Adrenal gland (tissue), 9 donors: ENCODE measurements at regions not wholly inside any gene's neighbourhood (a gene's known extent, or its start where the extent isn't known, plus 50 kb on each side); places are given as distances from the start of the nearest gene placed in this dataset.

Experiments
- DNase-seq, 7 donors: peaks; one replicate each; pipeline ENCODE4 v3.0.0-alpha.2; 2019 to 2020
- H3K27ac ChIP-seq, 5 donors: fragments of 200-600 bp; sonication (generic) in 4 of 5; 1 replicate in 3 of 5; 2 replicates in 2 of 5; pipeline versions ENCODE4 v1.5.1 to v1.8.0; 2016 to 2020; ENCODE audit warnings: mild to moderate bottlenecking in 1 of 5
- H3K27me3 ChIP-seq: fragments of 200-600 bp; 2 replicates; pipeline ENCODE4 v1.8.0; 2021
- H3K36me3 ChIP-seq, 2 donors: fragments of 200-600 bp; replicated peaks in 1 of 2; 1 replicate in 1 of 2; 2 replicates in 1 of 2; pipeline versions ENCODE4 v1.5.1 to v1.8.0; 2018 to 2022
- H3K4me1 ChIP-seq, 2 donors: fragments of 200-600 bp; replicated peaks in 1 of 2; 1 replicate in 1 of 2; 2 replicates in 1 of 2; pipeline versions ENCODE4 v1.5.1 to v1.8.0; 2018 to 2021
- H3K4me3 ChIP-seq, 4 donors: fragments of 200-600 bp; sonication (generic) in 3 of 4; one replicate each; pipeline ENCODE4 v1.5.1; 2016 to 2018
- H3K9me3 ChIP-seq, 3 donors: fragments of 200-600 bp; sonication (generic) in 1 of 3; replicated peaks in 1 of 3; 1 replicate in 2 of 3; 2 replicates in 1 of 3; pipeline versions ENCODE4 v1.5.1 to v1.8.0; 2016 to 2021
- POLR2A ChIP-seq, 2 donors: fragments of 450-650 bp; IDR thresholded peaks; one replicate each; pipeline ENCODE4 v1.6.1; 2017; ENCODE audit warnings: antibody characterized with exemption in 2 of 2, mild to moderate bottlenecking in 2 of 2, moderate library complexity in 1 of 2
- WGBS, 4 donors: extraction: QIAGEN DNeasy Blood & Tissue Kit in 2 of 4; methylation state at CpG; one replicate each; pipeline versions ENCODE4 v1.1.5 to v1.1.7; 2013 to 2017; 5-methylcytosine and 5-hydroxymethylcytosine counted together
- intact Hi-C, 2 donors: fragments of 100-400 bp; cut with DNase I; formaldehyde crosslinking; loops; one replicate each; pipeline versions ENCODE4 v1.14.1 to v1.15.0; 2022 to 2023
- TF ChIP-seq, protein P1 (sequence below), 6 experiments: fragments of 450-650 bp in 4 of 6; fragments of 200-600 bp in 2 of 6; sonication (generic) in 1 of 6; IDR thresholded peaks; 1 replicate in 5 of 6; 2 replicates in 1 of 6; pipeline versions ENCODE4 v1.5.1 to v1.8.0; 2016 to 2021; ENCODE audit warnings: antibody characterized with exemption in 6 of 6, mild to moderate bottlenecking in 2 of 6, moderate library complexity in 1 of 6
- donor health status: healthy with polysubstance abuse.
- donor health status: Bipolar disorder and iron deficiency.
- donor health status: DM: yes; HTN: yes; CAD: no.
- donor health status: DM: no; HTN: no; CAD: no.
- donor health status: DM: no; HTN: no; CAD: no.

DNA sequence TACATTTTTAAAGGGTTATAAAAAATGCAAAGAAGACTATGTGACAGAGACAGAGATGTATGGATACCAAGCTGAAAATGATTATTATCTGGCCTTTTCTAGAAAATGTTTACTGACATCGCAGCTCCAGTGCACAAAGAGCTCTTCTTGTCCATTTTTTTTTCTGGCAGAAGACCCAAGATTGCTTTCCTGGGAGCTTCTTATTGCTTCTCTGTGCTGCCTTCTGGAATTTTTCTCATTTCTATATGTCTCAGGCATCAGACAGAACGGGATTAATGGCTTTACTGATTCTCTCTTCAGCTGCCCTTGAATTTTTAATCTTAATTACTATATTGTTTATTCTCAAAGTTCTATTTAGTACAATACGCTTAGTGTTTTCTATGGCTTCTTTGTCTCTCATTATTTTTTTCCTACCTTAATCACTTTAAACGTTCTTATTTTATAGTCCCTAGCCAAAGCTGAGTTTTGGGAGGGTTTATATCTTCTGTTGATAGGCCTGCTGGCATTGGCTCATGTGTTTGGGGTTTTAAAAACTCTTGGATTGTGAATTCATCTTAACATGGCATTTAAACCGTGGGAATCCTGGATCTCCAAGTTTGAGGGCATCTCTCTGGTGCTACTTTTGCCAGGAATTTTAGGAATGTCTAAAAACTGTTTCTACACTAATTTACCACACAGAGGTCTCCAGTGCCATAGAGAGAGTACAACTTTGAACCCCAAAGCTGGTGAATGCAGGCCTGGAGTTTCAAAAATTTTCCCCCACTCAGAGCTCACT lies 138.9 kb upstream of the LNX1 start:
- no peak for TF ChIP-seq POLR2A (IDR thresholded peaks at IDR 0.05)
- TF ChIP-seq, protein P1, sequence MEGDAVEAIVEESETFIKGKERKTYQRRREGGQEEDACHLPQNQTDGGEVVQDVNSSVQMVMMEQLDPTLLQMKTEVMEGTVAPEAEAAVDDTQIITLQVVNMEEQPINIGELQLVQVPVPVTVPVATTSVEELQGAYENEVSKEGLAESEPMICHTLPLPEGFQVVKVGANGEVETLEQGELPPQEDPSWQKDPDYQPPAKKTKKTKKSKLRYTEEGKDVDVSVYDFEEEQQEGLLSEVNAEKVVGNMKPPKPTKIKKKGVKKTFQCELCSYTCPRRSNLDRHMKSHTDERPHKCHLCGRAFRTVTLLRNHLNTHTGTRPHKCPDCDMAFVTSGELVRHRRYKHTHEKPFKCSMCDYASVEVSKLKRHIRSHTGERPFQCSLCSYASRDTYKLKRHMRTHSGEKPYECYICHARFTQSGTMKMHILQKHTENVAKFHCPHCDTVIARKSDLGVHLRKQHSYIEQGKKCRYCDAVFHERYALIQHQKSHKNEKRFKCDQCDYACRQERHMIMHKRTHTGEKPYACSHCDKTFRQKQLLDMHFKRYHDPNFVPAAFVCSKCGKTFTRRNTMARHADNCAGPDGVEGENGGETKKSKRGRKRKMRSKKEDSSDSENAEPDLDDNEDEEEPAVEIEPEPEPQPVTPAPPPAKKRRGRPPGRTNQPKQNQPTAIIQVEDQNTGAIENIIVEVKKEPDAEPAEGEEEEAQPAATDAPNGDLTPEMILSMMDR (IDR thresholded peaks at IDR 0.05) = no peak
- peaks cover 12 to 15% of the 10 kb centered on the region in 2 donors for H3K4me1 ChIP-seq
- intact Hi-C loops = no loop called here
- no peak for DNase-seq
- H3K27ac ChIP-seq = no peak overlapping the region
- no peaks in the 10 kb centered on the region for H3K36me3 ChIP-seq
- H3K9me3 ChIP-seq = no peaks in the 10 kb centered on the region
- no peak overlapping the region for H3K4me3 ChIP-seq
- H3K27me3 ChIP-seq = no peaks in the 10 kb centered on the region
- 68 to 80% (median 73%) methylated on average over 5 of the region's 5 CpGs for WGBS, 4 donors

DNA sequence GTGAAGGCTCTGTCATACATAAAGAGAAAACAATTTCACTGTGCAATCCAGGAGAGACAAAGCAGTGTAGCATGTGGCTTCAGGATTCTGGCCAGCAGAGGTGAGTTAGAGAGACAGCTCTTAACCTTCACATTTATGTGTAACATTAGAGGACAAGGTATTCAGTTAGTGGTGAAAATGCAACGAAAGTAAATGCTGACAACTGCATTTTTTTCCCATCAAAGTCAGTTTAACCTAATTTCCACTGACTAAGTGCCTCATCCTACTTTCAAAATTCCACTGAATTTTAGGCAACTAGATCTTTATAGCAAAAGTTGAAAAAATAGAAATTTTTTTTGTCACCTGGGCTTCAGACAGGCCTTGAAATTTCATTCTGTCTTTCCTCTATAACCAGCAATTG lies 130.8 kb upstream of the LNX1 start:
- H3K4me3 ChIP-seq = no peak overlapping the region
- TF ChIP-seq POLR2A (IDR thresholded peaks at IDR 0.05) = no peak
- TF ChIP-seq, protein P1 (IDR thresholded peaks at IDR 0.05) = no peak
- no peak for DNase-seq
- intact Hi-C loops = no loop called here
- no peaks in the 10 kb centered on the region for H3K9me3 ChIP-seq
- WGBS, 4 donors = 91 to 100% (median 92%) methylated on average over 1 of the region's 1 CpG
- H3K27ac ChIP-seq = no peak overlapping the region
- no peaks in the 10 kb centered on the region for H3K4me1 ChIP-seq
- H3K36me3 ChIP-seq = no peaks in the 10 kb centered on the region
- H3K27me3 ChIP-seq = no peaks in the 10 kb centered on the region

DNA sequence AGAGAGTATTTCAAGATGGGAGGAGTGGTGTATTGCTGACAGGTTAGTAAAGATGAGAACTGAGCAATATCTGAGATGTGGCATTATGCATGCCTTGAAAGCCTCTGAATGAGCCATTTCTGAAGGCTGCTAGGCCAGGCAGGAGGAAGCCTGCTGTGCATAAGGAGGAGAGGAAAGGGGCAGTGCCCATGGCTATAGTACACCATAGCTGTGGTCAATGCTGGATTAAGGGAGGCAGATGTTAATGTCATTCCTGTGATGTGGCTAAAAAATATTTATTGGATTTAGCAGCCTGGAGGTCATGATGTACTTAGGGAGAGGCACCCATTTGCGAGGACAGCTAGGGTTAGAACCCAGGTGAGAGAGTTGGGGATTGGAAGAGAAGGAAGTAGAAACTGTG lies 130.0 kb upstream of the LNX1 start:
- no peaks in the 10 kb centered on the region for H3K4me1 ChIP-seq
- DNase-seq = no peak
- TF ChIP-seq, protein P1 (IDR thresholded peaks at IDR 0.05) = no peak
- TF ChIP-seq POLR2A (IDR thresholded peaks at IDR 0.05) = no peak
- 86 to 96% (median 92%) methylated on average over 1 of the region's 1 CpG for WGBS, 4 donors
- intact Hi-C loops = no loop called here
- no peaks in the 10 kb centered on the region for H3K9me3 ChIP-seq
- H3K27me3 ChIP-seq = no peaks in the 10 kb centered on the region
- H3K36me3 ChIP-seq = no peaks in the 10 kb centered on the region
- no peak overlapping the region for H3K4me3 ChIP-seq
- no peak overlapping the region for H3K27ac ChIP-seq

DNA sequence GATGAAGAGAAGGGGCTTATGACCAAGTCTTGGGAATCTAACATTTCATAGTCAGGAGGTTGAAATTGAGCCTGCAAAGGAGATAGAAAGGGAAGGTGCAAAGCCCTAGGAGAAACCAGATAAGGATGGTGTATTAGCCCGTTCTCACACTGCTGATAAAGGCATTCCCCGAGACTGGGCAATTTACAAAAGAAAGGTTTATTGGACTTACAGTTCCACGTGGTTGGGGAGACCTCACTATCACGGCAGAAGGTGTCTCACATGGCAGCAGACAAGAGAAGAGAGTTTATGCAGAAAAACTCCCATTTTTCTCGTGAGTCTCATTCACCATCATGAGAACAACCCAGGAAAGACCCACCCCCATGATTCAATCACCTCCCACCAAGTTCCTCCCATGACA lies 129.5 kb upstream of the LNX1 start:
- intact Hi-C loops = no loop called here
- Histone ChIP-seq H3K27me3 (no peaks in the 10 kb centered on the region), H3K4me1 (no peaks in the 10 kb centered on the region), H3K9me3 (no peaks in the 10 kb centered on the region), H3K27ac (no peak overlapping the region), H3K36me3 (no peaks in the 10 kb centered on the region), H3K4me3 (no peak overlapping the region)
- WGBS, 4 donors = 82 to 93% (median 84%) methylated on average over 5 of the region's 5 CpGs
- no peak for TF ChIP-seq POLR2A (IDR thresholded peaks at IDR 0.05)
- TF ChIP-seq, protein P1 (IDR thresholded peaks at IDR 0.05) = no peak
- no peak for DNase-seq
